Heart left ventricle (tissue), 13 donors: ENCODE measurements at regions not wholly inside any gene's neighbourhood (a gene's known extent, or its start where the extent isn't known, plus 50 kb on each side); places are given as distances from the start of the nearest gene placed in this dataset.

Experiments used
- POLR2A ChIP-seq, 2 donors: fragments of 450-650 bp; IDR thresholded peaks; one replicate each; pipeline ENCODE4 v1.6.1; 2017; ENCODE audit warnings: antibody characterized with exemption in 2 of 2, mild to moderate bottlenecking in 2 of 2, moderate library complexity in 2 of 2
- TF ChIP-seq, protein P1 (sequence below), 12 donors: fragments of 200-600 bp; sonication (generic) in 4 of 12; IDR thresholded peaks; one replicate each; pipeline versions ENCODE4 v1.5.0 to v1.8.0; 2018 to 2022; ENCODE audit warnings: antibody characterized with exemption in 12 of 12, mild to moderate bottlenecking in 5 of 12
- donor health status: ischemic (EF 13 %, LVEDD 7.1; RV severe dilation, severe dysfunction).
- donor health status: DM: no; HTN: yes; CAD: no.
- donor health status: DM: no; HTN: no; CAD: no.
- donor health status: ischemic (EF 25% LVEDD 6.9; RV normal size, moderate dysfunction).
- donor health status: ischemic (EF 25% LVEDD 5.7; RV mildly dilated, moderate dysfunction).
- donor health status: ischemic (EF 35%, LVEDD 5.7; RV mildly dilated, moderate dysfunction).
- donor health status: nonischemic (EF 11% LVEDD 7.7; RV severe dilation, severe dysfunction).
- donor health status: DM: yes; HTN: yes; CAD: no.
- donor health status: PGD.
- donor health status: ischemic (EF 29% LVEDD 5.4; RV normal size, mild dysfunction).
- donor health status: nonischemic (EF 23%, LVEDD 6.1; RV moderate dilation, normal function).

DNA sequence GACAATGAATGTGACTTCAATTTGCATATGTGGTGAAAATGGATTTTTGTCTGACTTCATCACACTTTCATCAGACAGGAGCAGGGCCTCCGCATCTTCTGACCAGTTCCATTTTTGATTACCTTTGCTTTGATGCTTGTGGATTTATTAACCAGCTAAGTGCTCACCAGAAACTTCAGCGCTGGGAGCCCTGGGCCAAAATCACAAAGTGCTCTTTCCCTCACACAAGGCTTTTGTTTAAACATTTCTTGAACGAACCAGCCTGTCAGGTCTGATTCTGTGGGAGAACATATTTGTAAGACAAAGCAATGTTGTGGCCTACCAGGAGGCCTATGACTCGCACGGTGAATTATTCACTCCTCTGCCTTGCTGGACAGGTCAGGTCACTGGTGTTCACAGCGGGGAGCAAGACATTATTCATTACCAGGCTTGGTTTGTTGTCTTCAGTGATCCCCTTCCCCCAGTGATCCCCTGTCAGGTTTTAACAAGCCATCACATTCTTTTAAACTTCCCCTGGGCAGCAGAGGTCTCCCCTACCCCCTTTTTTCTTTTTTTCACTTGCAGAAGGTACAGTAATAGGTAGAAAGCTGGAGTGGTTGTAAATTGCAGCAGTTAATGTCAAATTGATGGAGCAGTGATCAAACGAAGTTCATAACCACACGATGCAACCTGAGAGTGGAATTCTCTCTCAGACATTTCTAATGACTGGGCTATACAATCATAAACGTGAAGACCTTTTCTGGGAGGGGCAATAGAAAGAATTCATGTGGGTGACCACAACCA, 167.5 kb upstream of the PRICKLE1 start:
- TF ChIP-seq, protein P1, sequence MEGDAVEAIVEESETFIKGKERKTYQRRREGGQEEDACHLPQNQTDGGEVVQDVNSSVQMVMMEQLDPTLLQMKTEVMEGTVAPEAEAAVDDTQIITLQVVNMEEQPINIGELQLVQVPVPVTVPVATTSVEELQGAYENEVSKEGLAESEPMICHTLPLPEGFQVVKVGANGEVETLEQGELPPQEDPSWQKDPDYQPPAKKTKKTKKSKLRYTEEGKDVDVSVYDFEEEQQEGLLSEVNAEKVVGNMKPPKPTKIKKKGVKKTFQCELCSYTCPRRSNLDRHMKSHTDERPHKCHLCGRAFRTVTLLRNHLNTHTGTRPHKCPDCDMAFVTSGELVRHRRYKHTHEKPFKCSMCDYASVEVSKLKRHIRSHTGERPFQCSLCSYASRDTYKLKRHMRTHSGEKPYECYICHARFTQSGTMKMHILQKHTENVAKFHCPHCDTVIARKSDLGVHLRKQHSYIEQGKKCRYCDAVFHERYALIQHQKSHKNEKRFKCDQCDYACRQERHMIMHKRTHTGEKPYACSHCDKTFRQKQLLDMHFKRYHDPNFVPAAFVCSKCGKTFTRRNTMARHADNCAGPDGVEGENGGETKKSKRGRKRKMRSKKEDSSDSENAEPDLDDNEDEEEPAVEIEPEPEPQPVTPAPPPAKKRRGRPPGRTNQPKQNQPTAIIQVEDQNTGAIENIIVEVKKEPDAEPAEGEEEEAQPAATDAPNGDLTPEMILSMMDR (IDR thresholded peaks at IDR 0.05), result no peak
- no peak for TF ChIP-seq POLR2A (IDR thresholded peaks at IDR 0.05)
